PFSK-1 (cell line): ENCODE measurements at regions not wholly inside any gene's neighbourhood (a gene's known extent, or its start where the extent isn't known, plus 50 kb on each side); places are given as distances from the start of the nearest gene placed in this dataset.

ENCODE experiments used
- FOXP2 ChIP-seq: optimal IDR thresholded peaks from 2 replicates; pipeline ENCODE3; 2011; ENCODE audit warnings: borderline replicate concordance, control low read depth, inconsistent platforms; ENCODE audit not compliant: insufficient read depth; ENCODE audit errors: extremely low read length, extremely low read depth
- POLR2AphosphoS5 ChIP-seq: IDR thresholded peaks from 2 replicates; pipeline ENCODE4 v1.6.1; 2012; ENCODE audit warnings: low read depth, mild to moderate bottlenecking, control low read depth, low read length, moderate library complexity
- REST ChIP-seq, 2 experiments: IDR thresholded peaks; 2 replicates each; pipeline versions ENCODE4 v1.6.1 to v1.8.0; 2011 to 2012; ENCODE audit warnings: low read depth in 2 of 2, low read length in 2 of 2, control low read depth in 1 of 2, inconsistent platforms in 1 of 2, mild to moderate bottlenecking in 1 of 2, moderate library complexity in 1 of 2; ENCODE audit not compliant: insufficient read depth in 1 of 2
- SIN3A ChIP-seq: IDR thresholded peaks from 2 replicates; pipeline ENCODE4 v1.6.1; 2012; ENCODE audit warnings: mild to moderate bottlenecking, low read length, moderate library complexity, borderline replicate concordance; ENCODE audit not compliant: insufficient read depth
- TAF1 ChIP-seq: IDR thresholded peaks from 2 replicates; pipeline ENCODE4 v1.6.1; 2012; ENCODE audit warnings: low read length, control low read depth, borderline replicate concordance; ENCODE audit not compliant: insufficient read depth

- no peak for TF ChIP-seq POLR2AphosphoS5
- TF ChIP-seq REST (IDR thresholded peaks at IDR 0.05; ENCODE audit: insufficient read depth in 1 of 2, low read depth in 2 of 2, low read length in 2 of 2), result no peak
- no peak for TF ChIP-seq SIN3A
- no peak for TF ChIP-seq TAF1
- TF ChIP-seq FOXP2, result no peak
Measured at GRCh38 chr10:60511477-60512229, 122.0 kb upstream of the ANK3 start.
